DMS114 treated with DMSO at 0.1 percent for 48 hours (cell line): ENCODE measurements at regions not wholly inside any gene's neighbourhood (a gene's known extent, or its start where the extent isn't known, plus 50 kb on each side); places are given as distances from the start of the nearest gene placed in this dataset.
"Not testable (repeated sequence)": the region's sequence is repeated elsewhere in the genome, so short reads cannot be mapped to it uniquely, and the experiment has no call there.

Experiments used
- DNase-seq: peaks from one replicate; lab custom pipeline; 2025; ENCODE audit not compliant: unreplicated experiment; lab: John Stamatoyannopoulos, UW

DNA sequence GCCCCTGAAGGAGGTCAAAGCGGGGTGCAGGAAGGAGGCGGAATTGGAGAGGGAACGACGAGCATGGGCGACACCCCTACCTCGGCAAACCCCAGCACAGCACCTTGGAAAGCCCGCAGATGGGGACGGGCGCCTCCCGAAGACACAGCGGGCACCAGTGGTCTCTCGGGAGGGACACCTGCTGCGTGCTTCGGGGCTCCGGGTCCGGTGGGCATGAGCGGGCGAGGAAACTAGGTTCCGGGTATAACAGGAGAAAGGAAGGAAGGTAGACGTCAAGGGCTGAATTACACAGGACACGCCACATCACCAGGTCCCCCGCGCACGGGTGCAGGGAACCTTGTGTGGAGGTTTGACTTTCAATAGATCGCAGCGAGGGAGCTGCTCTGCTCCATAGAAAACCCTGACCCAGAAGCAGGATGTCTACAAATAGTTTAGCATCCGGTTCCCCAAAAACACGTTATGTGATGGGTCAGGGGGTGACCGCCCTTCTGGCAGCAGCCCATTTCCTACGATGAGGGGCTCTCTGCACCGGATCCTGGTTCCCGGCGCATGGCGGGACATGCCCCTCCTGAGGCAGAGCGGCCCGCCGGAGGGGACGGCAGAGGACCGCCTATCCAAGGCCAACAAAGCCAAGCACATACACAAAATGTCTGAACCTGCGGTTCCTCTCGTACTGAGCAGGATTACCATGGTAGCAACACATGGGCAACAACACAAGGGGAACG lies 196.9 kb downstream of the ALG10 start:
- DNase-seq: no peak

DNA sequence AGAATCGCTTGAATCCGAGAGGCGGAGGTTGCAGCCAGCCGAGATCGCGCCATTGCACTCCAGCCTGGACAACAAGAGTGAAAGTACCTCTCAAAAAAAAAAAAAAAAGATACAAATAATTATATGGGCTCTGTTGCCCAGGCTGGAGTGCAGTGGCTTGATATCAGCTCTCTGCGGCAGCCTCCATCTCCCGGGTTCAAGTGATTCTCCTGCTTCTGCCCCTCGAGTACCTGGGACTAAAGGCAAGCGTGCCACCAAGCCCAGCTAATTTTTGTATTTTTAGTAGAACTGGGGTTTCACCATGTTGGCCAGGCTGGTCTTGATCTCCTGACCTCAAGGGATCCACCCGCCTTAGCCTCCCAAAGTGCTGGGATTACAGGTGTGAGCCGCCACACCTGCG lies 197.8 kb downstream of the ALG10 start:
- DNase-seq: not testable (repeated sequence)

DNA sequence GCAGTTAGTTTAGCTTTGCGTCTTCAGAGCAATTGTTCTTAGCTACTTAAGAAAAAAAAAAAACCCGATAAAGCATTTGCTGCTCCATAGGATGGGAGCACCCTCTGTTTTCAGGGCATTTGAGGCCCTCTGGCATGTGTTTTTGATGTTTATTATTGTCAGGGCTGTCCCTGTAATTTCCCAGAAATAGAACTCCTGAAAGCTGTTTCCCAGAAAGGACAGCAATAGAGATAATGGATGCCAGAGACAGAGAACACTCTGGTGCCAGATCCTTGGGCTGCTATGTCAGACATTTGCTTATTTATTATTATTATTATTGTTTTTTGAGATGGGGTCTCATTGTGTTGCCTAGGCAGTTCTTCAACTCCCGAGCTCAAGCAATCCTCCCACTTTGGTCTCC lies 201.3 kb downstream of the ALG10 start:
- no peak for DNase-seq

DNA sequence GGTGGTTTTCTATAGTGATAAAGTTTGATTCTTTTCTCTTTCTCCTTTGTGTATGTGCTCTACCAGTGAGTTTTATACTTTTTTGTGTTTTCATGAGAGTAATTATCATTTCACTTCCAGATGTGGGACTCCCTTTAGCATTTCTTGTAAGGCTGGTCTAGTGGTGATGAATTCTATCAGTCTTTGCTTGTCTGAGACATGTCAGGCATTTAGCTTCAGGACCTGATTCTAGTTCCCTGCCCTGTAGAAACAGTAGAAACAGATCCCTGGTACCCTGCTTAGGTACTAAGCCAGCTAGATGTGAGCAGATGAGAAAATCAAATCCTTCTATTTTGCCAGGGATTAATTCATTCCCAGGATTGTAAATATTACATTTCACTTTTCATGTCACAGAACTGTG lies 203.7 kb downstream of the ALG10 start:
- DNase-seq: not testable (repeated sequence)

DNA sequence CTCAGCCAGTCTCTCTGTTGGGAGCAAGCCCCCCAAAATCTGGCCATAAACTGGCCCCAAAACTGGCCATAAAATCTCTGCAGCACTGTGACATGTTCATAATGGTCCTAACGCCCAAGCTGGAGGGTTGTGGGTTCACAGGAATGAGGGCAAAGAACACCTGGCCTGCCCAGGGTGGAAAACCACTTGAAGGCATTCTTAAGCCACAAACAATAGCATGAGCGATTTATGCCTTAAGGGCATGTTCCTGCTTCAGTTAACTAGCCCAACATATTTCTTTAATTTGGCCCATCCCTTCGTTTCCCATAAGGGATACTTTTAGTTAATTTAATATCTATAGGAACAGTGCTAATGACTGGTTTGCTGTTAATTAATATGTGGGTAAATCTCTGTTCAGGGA lies 205.8 kb downstream of the ALG10 start:
- DNase-seq: not testable (repeated sequence)

DNA sequence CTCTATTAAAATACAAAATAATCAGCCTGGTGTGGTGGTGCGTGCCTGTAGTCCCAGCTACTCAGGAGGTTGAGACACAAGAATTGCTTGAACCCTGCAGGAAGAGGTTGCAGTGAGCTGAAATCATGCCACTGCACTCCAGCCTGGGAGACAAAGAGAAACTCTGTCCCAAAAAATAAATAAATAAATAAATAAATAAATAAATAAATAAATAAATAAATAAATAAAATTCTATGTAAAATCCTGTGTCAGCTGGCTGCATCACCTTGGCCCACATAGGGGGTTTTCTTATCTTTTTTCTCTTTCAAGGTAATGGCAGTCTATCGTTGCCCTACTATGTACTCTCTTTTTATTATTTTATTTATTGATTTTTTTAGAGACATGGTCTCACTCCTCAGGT lies 206.7 kb downstream of the ALG10 start:
- DNase-seq: not testable (repeated sequence)

DNA sequence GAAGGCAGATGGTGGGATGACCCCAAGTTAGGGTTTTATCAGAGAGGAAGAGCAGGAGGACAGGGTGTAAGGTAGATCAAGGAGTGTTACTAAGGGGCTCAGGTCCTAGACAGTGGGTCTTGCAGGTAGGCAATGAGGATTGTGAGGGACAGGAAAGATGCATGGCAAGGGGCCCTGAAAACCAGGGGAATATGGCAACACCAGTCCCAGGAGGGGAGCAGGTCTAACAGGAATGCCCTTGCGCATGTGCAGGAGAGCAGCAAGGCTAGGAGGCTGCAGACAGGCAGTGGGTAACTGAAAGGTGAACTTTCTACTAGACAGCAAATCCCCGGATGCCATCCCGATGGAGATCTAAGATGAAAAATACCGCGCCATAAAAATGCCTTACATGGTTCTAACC lies 211.3 kb downstream of the ALG10 start:
- no peak for DNase-seq

DNA sequence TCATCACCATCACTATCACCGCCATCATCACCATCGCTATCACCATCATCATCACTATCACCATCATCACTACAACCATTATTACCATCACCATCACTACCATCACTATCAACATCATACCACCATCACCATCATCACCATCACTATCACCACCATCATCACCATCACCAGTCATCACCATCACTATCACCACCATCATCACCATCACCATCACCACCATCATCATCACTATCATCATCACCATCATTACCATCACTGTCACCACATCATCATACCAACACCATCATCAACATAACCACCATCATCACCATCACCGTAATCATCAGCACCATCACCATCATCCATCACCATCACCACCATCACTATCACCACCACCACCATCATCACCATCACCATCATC lies 213.8 kb downstream of the ALG10 start:
- DNase-seq: no peak

DNA sequence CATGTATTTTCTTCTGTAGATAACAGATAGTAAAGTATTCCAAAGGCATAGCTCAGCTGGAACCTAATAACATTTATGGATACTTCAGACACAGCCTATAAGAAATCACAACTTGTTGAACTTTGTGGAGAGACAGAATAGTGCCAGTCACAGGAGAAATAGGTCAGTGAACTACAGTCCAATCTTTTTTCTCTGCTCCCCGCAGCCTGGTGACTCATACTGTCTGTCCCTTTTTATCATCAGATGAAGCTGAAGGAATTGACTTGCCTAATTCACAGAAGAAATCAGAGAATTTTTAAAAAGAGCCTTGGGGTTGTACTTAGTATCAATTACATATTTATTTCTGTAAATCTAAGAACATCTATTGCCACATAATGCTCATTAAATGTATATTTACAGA lies 222.3 kb downstream of the ALG10 start:
- DNase-seq: no peak

DNA sequence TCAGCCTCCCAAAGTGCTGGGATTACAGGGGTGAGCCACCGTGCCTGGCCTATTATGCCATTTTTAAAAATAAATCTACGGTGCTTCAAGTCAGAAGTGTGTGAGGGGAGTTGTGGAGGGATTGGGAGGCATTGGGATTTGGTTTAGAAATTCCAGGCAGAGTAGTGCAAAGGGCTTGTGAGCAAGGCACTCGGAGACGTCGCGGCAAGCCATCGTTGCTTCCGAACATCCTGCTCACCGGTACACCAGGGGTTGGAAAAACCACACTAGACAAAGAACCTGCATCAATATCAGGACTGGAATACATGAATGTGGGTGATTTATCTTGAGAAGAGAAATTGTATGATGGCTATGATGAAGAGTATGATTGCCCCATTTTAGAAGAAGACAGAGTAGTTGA lies 227.0 kb downstream of the ALG10 start:
- DNase-seq: no peak

DNA sequence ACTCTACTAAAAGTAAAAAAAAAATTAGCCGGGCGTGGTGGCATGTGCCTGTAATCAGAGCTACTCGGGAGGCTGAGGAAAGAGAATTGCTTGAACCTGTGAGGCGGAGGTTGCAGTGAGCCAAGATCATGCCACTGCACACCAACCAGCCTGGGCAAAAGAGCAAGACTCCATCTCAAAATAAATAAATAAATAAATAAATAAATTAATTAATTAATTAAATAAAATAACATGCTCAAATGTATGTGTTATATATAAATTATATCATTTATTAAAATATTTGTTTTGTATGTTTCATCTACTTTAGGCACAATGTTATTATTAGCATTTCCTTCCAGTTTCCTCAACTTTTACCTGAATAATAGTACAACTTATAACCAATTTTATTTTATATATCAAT lies 229.6 kb downstream of the ALG10 start:
- not testable (repeated sequence) for DNase-seq

DNA sequence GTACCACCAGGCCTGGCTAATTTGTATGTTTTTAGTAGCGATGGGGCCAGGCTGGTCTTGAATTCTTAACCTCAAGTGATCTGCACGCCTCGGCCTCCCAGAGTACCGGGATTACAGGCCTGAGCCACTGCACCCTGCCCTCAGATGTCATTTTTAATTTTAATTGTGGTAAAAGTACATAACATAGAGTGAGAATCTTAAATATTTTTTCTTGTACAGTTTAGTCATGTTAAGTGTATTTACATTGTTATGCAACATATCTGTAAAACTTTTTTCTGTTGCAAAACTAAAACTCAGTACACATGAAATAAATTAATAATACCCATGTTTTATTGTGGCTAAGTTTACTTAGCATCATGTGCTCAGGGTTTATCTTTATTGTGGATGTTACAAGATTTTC lies 231.4 kb downstream of the ALG10 start:
- no peak for DNase-seq

DNA sequence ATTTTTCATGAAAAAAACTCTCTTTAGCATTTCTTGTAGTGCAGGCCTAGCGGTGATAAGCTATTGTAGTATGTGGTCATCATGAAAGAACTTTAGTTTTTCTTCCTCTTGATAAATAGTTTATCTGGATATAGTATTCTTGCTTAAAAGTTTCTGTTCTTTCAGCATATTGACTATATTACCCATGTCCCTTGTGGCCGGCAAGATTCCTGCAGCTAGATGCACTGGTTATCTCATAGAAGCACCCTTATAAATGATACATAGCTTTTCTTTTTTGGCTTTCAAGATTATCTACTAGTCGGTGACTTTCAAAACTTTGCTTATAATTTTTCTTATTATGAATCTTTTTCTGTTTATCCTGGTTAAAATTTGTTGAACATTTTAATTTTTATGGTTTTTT lies 234.8 kb downstream of the ALG10 start:
- no peak for DNase-seq

DNA sequence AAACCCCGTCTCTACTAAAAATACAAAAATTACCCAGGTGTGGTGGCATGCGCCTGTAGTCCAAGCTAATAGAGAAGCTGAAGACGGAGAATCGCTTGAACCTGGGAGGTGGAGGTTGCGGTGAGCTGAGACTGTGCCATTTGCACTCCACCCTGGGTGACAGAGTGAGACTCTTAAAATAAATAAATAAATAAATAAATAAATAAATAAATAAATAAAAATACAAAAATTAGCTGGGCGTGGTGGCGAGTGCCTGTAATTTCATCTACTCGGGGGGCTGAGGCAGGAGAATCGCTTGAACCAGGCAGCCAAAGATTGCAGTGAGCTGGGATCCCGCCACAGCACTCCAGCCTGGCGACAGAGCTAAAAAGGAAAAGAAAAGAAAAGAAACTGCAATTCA lies 239.8 kb downstream of the ALG10 start:
- DNase-seq: not testable (repeated sequence)

DNA sequence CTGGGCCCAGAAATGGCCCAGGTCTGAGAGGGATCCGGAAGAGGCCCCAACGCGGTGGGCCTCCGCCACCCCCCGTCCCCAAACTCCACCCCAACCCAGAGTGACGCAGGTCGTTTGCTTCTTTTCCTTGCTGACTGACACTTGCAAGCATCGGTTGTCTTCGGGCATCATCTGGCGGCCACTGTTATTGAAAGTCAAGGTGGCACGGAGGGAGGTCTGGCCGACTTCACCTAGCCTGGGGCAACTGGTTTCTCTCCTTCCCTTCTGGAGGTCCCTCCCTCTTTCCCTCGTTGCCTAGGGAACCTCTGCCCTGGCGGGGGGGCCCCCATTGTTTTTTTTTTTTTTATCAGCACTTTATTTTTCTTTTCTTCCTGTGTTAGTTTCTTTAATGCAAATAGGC lies 241.8 kb downstream of the ALG10 start:
- DNase-seq: no peak

DNA sequence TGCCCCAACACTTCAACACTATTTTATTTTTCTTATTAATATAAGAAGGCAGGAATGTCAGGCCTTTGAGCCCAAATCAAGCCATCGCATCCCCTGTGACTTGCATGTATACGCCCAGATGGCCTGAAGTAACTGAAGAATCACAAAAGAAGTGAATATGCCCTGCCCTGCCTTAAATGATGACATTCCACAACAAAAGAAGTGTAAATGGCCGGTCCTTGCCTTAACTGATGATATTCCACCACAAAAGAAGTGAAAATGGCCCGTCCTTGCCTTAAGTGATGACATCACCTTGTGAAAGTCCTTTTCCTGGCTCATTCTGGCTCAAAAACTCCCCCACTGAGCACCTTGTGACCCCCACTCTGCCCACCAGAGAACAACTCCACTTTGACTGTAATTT lies 251.4 kb downstream of the ALG10 start:
- DNase-seq: not testable (repeated sequence)

DNA sequence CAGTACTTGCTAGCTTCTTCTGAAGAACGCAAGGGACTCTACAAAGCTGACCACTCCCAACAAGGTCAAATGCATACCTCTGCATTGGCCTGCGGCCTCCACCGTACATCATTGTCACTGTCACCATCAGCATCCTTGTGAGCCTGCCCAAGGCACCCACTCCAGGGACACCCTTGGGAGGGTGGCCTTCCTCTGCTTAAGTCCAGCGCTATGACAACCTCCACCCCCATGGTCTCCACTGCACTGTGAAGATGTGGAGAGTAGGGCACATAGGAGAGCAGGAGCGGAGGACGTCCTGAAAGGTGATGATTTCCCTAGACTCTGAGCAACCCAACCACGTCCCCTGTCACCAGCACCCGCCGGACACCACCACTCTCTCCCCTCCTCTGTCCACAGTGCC lies 252.8 kb downstream of the ALG10 start:
- no peak for DNase-seq

DNA sequence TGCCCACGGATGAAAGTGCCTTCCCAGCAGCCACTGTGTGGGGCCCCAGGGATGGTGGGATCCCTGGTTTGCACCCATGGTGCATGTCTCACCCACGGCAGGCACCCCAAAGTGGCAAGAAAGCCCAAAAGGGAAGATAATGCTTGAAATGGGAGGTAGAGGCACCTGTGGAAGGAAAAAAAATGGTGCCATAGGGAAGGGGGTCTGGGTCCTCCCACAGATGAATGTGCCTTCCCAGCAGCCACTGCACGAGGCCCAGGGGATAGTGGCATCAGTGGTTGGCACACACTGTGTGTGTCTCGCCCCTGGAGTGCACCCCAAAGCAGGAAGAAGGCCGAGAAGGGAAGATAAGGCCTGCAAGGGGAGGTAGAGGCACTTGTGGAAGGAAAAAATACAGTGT lies 264.2 kb downstream of the ALG10 start:
- no peak for DNase-seq

DNA sequence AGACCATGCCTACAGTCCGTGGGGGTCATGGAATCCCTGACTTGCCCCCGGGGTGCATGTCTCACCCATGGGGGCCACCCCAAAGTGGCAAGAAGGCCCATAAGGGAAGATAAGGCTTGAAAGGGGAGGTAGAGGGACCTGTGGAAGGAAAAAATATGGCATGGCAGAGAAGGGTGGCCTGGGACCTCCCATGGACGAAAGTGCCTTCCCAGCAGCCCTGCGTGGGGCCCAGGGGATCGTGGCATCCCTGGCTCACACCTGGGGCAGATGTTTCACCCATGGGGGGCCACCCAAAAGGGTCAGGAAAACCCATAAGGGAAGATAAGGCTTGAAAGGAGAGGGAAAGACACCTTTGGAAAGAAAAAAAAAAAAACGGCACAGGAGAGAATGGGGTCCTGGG lies 264.6 kb downstream of the ALG10 start:
- DNase-seq: no peak

DNA sequence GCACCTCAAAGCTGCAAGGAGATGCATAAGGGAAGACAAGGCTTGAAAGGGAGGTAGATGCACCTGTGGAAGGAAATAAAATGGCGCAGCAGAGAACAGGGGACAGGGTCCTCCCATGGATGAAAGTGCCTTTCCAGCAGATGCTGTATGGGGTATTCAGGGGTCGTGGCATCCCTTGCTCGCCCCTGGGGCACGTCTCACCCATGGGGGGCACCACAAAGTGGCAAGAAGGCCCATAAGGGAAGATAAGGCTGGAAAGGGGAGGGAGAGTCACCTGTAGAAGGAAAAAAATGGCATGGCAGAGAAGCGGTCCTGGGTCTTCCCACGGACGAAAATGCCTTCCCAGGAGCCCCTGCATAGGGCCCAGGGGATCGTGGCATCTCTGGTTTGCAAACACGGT lies 265.1 kb downstream of the ALG10 start:
- DNase-seq: no peak

DNA sequence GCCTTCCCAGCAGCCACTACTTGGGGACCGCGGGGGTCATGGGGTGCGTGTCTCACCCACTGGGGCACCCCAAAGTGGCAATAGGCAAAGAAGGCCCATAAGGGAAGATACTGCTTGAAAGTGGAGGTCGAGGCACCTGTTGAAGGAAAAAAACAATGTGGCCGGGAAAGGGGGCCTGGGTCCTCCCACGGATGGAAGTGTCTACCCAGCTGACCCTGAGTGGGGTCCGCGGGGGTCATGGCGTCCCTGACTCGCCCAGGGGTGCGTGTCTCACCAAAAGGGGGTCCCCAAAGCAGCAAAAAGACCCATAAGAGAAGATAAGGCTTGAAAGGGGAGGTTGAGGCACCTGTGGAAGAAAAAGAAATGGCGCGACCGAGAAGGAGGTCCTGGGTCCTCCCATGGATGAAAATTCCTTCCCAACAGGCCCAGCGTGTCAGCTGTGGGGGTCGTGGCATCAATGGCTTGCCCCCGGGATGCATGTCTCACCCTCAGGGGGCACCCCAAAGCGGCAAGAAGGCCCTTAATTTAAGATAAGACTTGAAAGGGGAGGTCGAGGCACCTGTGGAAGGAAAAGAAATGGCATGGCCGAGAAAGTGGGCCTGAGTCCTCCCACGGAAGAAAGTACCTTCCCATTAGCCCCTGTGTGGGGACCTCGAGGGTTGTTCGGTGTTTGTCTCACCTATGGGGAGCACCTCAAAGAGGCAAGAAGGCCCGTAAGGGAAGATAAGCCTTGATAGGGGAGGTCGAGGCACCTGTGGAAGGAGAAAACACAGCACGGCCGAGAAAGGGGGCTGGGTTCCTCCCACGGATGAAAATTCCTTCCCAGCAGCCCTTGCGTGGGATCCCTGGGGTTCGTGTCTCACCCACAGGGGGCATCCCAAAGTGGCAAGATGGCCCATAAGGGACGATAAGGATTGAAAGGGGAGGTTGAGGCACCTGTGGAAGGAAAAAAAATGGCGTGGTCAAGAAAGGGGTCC lies 266.0 kb downstream of the ALG10 start:
- DNase-seq: no peak

DNA sequence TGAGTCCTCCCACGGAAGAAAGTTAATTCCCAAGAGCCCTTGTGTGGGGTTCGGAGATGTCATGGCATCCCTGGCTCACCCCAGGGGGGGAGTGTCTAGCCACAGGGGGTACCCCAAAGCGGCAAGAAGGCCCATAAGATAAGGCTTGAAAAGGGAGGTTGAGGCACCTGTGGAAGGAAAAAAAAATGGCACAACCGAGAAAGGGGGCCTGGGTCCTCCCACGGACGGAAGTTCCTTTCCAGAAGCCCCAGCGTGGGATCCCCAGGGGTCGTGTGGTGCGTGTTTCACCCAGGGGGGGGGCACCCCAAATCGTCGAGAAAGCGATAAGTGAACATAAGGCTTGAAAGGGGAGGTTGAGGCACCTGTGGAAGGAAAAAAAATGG lies 266.7 kb downstream of the ALG10 start:
- no peak for DNase-seq
